ENCODE measurements at regions not wholly inside any gene's neighbourhood (a gene's known extent, or its start where the extent isn't known, plus 50 kb on each side); places are given as distances from the start of the nearest gene placed in this dataset.

DNA sequence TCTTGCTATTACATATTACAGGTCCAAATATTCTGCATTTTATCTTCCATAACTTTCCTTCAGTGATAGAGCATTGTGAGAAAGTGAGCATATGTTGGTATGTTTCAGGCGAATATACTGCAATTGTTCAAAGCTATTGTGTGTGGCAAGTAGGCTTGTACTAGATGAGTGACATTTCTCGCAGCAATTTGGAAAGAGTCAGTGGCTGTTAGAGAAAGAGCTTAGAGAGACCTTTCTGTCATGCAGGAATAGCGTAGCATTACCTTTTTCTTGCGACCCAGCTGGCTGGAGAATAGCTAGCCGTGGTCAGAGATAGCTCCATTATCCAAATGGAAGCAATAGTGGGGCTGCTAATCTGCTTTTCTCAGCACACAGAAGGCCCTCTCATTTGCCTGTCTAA lies 678.5 kb upstream of the FOXG1 start:
- no peak for TF ChIP-seq CTCF (IDR thresholded peaks at IDR 0.05)

DNA sequence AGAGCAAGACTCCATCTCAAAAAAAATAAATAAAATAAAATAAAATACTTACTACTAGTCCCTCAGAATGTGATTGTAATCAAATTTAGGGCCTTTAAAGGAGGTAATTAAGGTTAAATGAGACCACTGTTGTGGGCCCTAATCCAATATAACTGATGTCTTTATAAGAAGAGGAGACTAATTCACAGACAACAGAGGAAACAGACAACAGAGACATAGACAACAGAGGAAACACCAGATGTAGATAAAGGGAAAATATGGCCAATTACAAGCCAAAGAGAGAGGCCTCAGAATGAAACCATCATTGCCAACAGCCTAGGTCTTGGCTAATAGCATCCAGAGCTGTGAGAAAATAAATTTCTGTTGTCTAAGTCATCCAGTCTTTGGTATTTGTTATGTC lies 669.0 kb upstream of the FOXG1 start:
- no peak for TF ChIP-seq CTCF (IDR thresholded peaks at IDR 0.05)

- TF ChIP-seq CTCF (IDR thresholded peaks at IDR 0.05): no peak
Measured at GRCh38 chr14:28098856-28099255, 667.7 kb upstream of the FOXG1 start.

- TF ChIP-seq CTCF (IDR thresholded peaks at IDR 0.05): no peak
Measured at GRCh38 chr14:28102001-28102400, 664.6 kb upstream of the FOXG1 start.

DNA sequence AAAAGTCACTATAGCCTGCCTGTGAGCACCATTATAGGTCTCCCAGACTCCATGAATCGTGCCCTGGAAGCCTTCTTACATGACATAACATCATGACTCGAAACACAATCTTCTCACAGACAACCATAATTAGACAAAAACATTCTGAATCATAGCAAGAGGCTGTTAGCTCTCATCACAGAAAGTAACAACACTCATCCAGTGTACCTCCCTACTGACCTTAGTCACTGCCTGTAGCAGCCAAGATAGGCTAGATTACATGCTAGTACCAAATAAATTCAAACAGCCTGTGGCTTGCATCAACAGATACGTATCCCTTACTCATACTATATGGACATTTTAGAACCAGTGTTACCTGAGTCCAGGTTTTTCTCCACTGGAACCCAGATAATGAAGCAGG lies 663.8 kb upstream of the FOXG1 start:
- TF ChIP-seq CTCF (IDR thresholded peaks at IDR 0.05): no peak

DNA sequence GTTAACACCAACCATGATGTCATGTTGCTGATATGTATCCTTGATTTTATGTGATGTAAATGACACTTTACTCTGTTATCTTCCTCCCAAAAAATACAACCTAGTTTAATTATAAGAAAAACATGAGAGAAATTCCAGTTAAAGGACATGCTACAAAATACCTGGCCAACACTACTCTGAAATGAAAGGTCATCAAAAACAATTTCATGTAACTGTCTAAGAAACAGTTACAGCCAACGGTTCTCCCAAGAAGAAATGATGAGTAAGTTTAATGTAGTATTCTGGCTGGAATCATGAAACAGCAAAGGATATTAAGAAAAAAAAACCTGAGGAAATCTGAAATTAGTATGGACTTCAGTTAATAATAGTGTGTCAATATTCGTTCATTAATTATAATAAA lies 653.3 kb upstream of the FOXG1 start:
- no peak for TF ChIP-seq CTCF (IDR thresholded peaks at IDR 0.05)

GRCh38 chr14:28116716-28117115 lies 649.9 kb upstream of the FOXG1 start:
- no peak for TF ChIP-seq CTCF (IDR thresholded peaks at IDR 0.05)

GRCh38 chr14:28119849-28120248 lies 646.7 kb upstream of the FOXG1 start:
- no peak for TF ChIP-seq CTCF (IDR thresholded peaks at IDR 0.05)

Data from LNCAP (cell line).